GM12874 (cell line): ENCODE measurements at regions not wholly inside any gene's neighbourhood (a gene's known extent, or its start where the extent isn't known, plus 50 kb on each side); places are given as distances from the start of the nearest gene placed in this dataset.

Experiments
- CTCF ChIP-seq: IDR thresholded peaks from 2 replicates; pipeline ENCODE4 v1.5.1; 2011; ENCODE audit warnings: low read depth, mild to moderate bottlenecking, control low read depth, low read length, moderate library complexity; ENCODE audit not compliant: insufficient read depth

- no peak for TF ChIP-seq CTCF
Observed at GRCh38 chr11:109018639-109019038, 353.8 kb downstream of the DDX10 start.

- TF ChIP-seq CTCF: no peak
Observed at GRCh38 chr11:109019342-109019936, 354.6 kb downstream of the DDX10 start.

GRCh38 chr11:109023036-109023435 is 358.2 kb downstream of the DDX10 start:
- TF ChIP-seq CTCF: no peak

- no peak for TF ChIP-seq CTCF
Observed at GRCh38 chr11:109026891-109027489, 362.1 kb downstream of the DDX10 start.

GRCh38 chr11:109027851-109028250 is 363.0 kb downstream of the DDX10 start:
- TF ChIP-seq CTCF: no peak

- no peak for TF ChIP-seq CTCF
Observed at GRCh38 chr11:109029927-109030326, 365.1 kb downstream of the DDX10 start.

GRCh38 chr11:109033627-109034338 is 368.9 kb downstream of the DDX10 start:
- TF ChIP-seq CTCF: no peak
